H1 (cell line): ENCODE measurements at regions not wholly inside any gene's neighbourhood (a gene's known extent, or its start where the extent isn't known, plus 50 kb on each side); places are given as distances from the start of the nearest gene placed in this dataset.

Experiments
- BCL11A ChIP-seq, 2 experiments: IDR thresholded peaks; one replicate each; pipeline ENCODE4 v1.6.1; 2011; ENCODE audit warnings: low read depth in 2 of 2, low read length in 2 of 2, mild to moderate bottlenecking in 2 of 2
- CEBPB ChIP-seq: IDR thresholded peaks from 2 replicates; pipeline ENCODE4 v1.6.1; 2012; ENCODE audit warnings: low read depth, low read length
- CHD7 ChIP-seq: fragments of 300-600 bp; sonication (generic); IDR thresholded peaks from 2 replicates; pipeline ENCODE4 v1.7.1; 2012; ENCODE audit warnings: low read length, moderate library complexity, mild to moderate bottlenecking, inconsistent platforms; ENCODE audit not compliant: insufficient replicate concordance
- FOSL1 ChIP-seq: IDR thresholded peaks from 2 replicates; pipeline ENCODE4 v1.6.1; 2011; ENCODE audit warnings: mild to moderate bottlenecking, low read depth, low read length, moderate library complexity; ENCODE audit not compliant: insufficient read depth
- HDAC6 ChIP-seq: IDR thresholded peaks from one replicate; pipeline ENCODE4 v1.7.1; 2012; ENCODE audit warnings: low read depth, mild to moderate bottlenecking, inconsistent platforms, low read length, moderate library complexity
- NANOG ChIP-seq: IDR thresholded peaks from 2 replicates; pipeline ENCODE4 v1.6.1; 2011; ENCODE audit warnings: low read length, low read depth, mild to moderate bottlenecking, inconsistent platforms; ENCODE audit not compliant: insufficient read depth, poor library complexity, severe bottlenecking
- RNF2 ChIP-seq: fragments of 200-900, 300-1000 bp; sonication (generic); IDR thresholded peaks from 2 replicates; pipeline ENCODE4 v1.7.1; 2016; ENCODE audit warnings: borderline replicate concordance, low read depth, mild to moderate bottlenecking, antibody characterized with exemption, low read length; ENCODE audit not compliant: poor library complexity, severe bottlenecking; ENCODE audit errors: missing control alignments
- SIRT6 ChIP-seq: IDR thresholded peaks from one replicate; pipeline ENCODE4 v1.7.1; 2012; ENCODE audit warnings: low read length, inconsistent platforms
- SUZ12 ChIP-seq: fragments of 200-600 bp; sonication (generic); IDR thresholded peaks from 2 replicates; pipeline ENCODE4 v1.6.1; 2012; ENCODE audit warnings: mild to moderate bottlenecking, inconsistent platforms, low read length, moderate library complexity, mixed read lengths
- TEAD4 ChIP-seq: IDR thresholded peaks from 2 replicates; pipeline ENCODE4 v1.6.1; 2012; ENCODE audit warnings: low read depth, low read length, inconsistent platforms, mixed read lengths

DNA sequence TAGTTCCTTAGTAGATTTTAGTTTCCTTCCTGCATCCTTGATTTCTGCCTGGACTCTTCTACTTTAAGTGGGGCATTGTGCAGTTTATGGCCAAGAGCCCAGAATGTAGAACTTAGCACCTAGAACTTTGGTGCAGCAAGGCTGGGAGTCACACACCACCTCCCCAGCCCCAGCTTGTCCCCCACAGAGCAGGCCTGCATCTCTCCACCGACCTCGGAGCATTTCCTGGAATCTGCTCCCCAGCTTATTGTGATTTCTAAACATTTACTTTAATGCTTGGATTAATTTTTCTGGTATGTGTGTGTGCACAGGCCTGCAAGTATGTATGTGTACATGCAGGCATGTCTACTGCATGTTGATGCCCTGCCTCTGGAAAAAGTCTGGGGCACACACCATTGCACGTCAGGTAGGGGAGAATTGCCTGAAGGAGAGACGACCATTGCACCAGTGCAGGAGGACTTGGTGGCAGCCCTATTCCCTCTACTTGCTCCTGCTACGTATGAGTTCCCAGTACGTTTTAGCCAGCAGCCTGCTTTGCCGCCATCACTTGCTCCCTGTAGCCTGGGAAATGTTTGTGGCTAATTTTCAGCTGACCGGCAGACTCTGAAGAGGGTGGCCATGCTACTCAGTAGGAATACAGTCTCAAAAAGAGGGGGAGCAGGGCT, 419.9 kb upstream of the HS6ST1 start (continued):
- TF ChIP-seq RNF2 (no peak), NANOG (no peak), SUZ12 (no peak), TEAD4 (no peak), SIRT6 (no peak), BCL11A (IDR thresholded peaks at IDR 0.05; ENCODE audit: low read depth in 2 of 2, low read length in 2 of 2) (no peak), FOSL1 (no peak), CHD7 (no peak), HDAC6 (no peak), CEBPB (no peak)
